H9 (cell line): ENCODE measurements at regions not wholly inside any gene's neighbourhood (a gene's known extent, or its start where the extent isn't known, plus 50 kb on each side); places are given as distances from the start of the nearest gene placed in this dataset.

Experiments
- DNase-seq: peaks from one replicate; pipeline ENCODE4 v3.0.0-alpha.2; 2017
- H2AFZ ChIP-seq: one replicate; pipeline ENCODE4 v1.6.1; 2013; ENCODE audit warnings: mild to moderate bottlenecking, low read length, control low read depth, moderate library complexity
- H2AK5ac ChIP-seq: 2 replicates; pipeline ENCODE4 v1.6.1; 2013; ENCODE audit warnings: low read length, control low read depth, mixed read lengths; ENCODE audit not compliant: insufficient read length
- H2BK120ac ChIP-seq: one replicate; pipeline ENCODE4 v1.6.1; 2013; ENCODE audit warnings: low read depth, mild to moderate bottlenecking, low read length, control low read depth, inconsistent platforms; ENCODE audit not compliant: poor library complexity, severe bottlenecking
- H2BK12ac ChIP-seq: 2 replicates; pipeline ENCODE4 v1.6.1; 2013; ENCODE audit warnings: low read length, control low read depth, mixed read lengths, low read depth; ENCODE audit not compliant: insufficient read length
- H2BK15ac ChIP-seq: 2 replicates; pipeline ENCODE4 v1.6.1; 2013; ENCODE audit warnings: low read depth, low read length, control low read depth
- H2BK20ac ChIP-seq: one replicate; pipeline ENCODE4 v1.6.1; 2013; ENCODE audit warnings: low read depth, mild to moderate bottlenecking, low read length, control low read depth, inconsistent platforms; ENCODE audit not compliant: poor library complexity, severe bottlenecking
- H2BK5ac ChIP-seq: 2 replicates; pipeline ENCODE4 v1.6.1; 2013; ENCODE audit warnings: low read length, control low read depth, mixed read lengths; ENCODE audit not compliant: insufficient read length
- H3K14ac ChIP-seq: 2 replicates; pipeline ENCODE4 v1.6.1; 2013; ENCODE audit warnings: low read length, control low read depth; ENCODE audit not compliant: insufficient read depth
- H3K18ac ChIP-seq: 2 replicates; pipeline ENCODE4 v1.6.1; 2013; ENCODE audit warnings: low read depth, mild to moderate bottlenecking, mixed read lengths, low read length, control low read depth; ENCODE audit not compliant: insufficient read length
- H3K23ac ChIP-seq: 2 replicates; pipeline ENCODE4 v1.6.1; 2013; ENCODE audit warnings: low read length, control low read depth, mixed read lengths, low read depth; ENCODE audit not compliant: insufficient read length
- H3K23me2 ChIP-seq: 2 replicates; pipeline ENCODE4 v1.6.1; 2013; ENCODE audit warnings: low read depth, mild to moderate bottlenecking, mixed read lengths, low read length, control low read depth; ENCODE audit not compliant: insufficient read length, poor library complexity, severe bottlenecking
- H3K27ac ChIP-seq: 2 replicates; pipeline ENCODE4 v1.5.1; 2013; ENCODE audit warnings: low read length, control low read depth, mixed read lengths, low read depth; ENCODE audit not compliant: insufficient read length
- H3K27me3 ChIP-seq: 2 replicates; pipeline ENCODE4 v1.6.1; 2013; ENCODE audit warnings: low read length, control low read depth, inconsistent platforms; ENCODE audit not compliant: insufficient read depth
- H3K4ac ChIP-seq: 2 replicates; pipeline ENCODE4 v1.6.1; 2013; ENCODE audit warnings: low read depth, mild to moderate bottlenecking, control low read depth, inconsistent platforms, low read length, moderate library complexity
- H3K4me1 ChIP-seq: 2 replicates; pipeline ENCODE4 v1.6.1; 2013; ENCODE audit warnings: low read length, control low read depth, inconsistent platforms; ENCODE audit not compliant: insufficient read depth
- H3K4me2 ChIP-seq: 2 replicates; pipeline ENCODE4 v1.6.1; 2013; ENCODE audit warnings: low read length, control low read depth, mixed read lengths; ENCODE audit not compliant: insufficient read length, insufficient read depth
- H3K56ac ChIP-seq: 2 replicates; pipeline ENCODE4 v1.6.1; 2013; ENCODE audit warnings: low read depth, mild to moderate bottlenecking, mixed read lengths, low read length, control low read depth; ENCODE audit not compliant: insufficient read length
- H3K79me1 ChIP-seq: 2 replicates; pipeline ENCODE4 v1.6.1; 2013; ENCODE audit warnings: low read depth, mild to moderate bottlenecking, moderate library complexity, low read length, control low read depth, inconsistent platforms; ENCODE audit not compliant: insufficient read depth, poor library complexity, severe bottlenecking
- H3K79me2 ChIP-seq: 2 replicates; pipeline ENCODE4 v1.6.1; 2013; ENCODE audit warnings: low read length, control low read depth, inconsistent platforms; ENCODE audit not compliant: insufficient read depth
- H3K9ac ChIP-seq: 2 replicates; pipeline ENCODE4 v1.6.1; 2013; ENCODE audit warnings: low read length, control low read depth, mixed read lengths; ENCODE audit not compliant: insufficient read length; ENCODE audit errors: extremely low read depth
- H3K9me3 ChIP-seq: one replicate; pipeline ENCODE4 v1.6.1; 2013; ENCODE audit warnings: low read depth, low read length, inconsistent platforms; ENCODE audit not compliant: control insufficient read depth
- H3T11ph ChIP-seq: one replicate; pipeline ENCODE4 v1.6.1; 2013; ENCODE audit warnings: mild to moderate bottlenecking, low read length, control low read depth, inconsistent platforms
- H4K20me1 ChIP-seq: one replicate; pipeline ENCODE4 v1.6.1; 2013; ENCODE audit not compliant: control insufficient read depth, insufficient read length, insufficient read depth
- H4K5ac ChIP-seq: 2 replicates; pipeline ENCODE4 v1.6.1; 2013; ENCODE audit warnings: low read depth, mild to moderate bottlenecking, mixed read lengths, low read length, control low read depth; ENCODE audit not compliant: insufficient read length
- H4K8ac ChIP-seq: replicated peaks from 2 replicates; pipeline ENCODE4 v1.6.1; 2013; ENCODE audit warnings: low read length, control low read depth, mixed read lengths, low read depth; ENCODE audit not compliant: insufficient read length
- H4K91ac ChIP-seq: 2 replicates; pipeline ENCODE4 v1.6.1; 2013; ENCODE audit warnings: low read depth, mild to moderate bottlenecking, moderate library complexity, mixed read lengths, low read length, control low read depth; ENCODE audit not compliant: insufficient read length
- H3K27ac Mint-ChIP-seq, 3 experiments: 2 replicates in 2 of 3; 3 replicates in 1 of 3; pipeline ENCODE4 v1.8.0; 2020 to 2021; ENCODE audit warnings: mixed read lengths in 3 of 3, mild to moderate bottlenecking in 1 of 3, moderate library complexity in 1 of 3
- H3K27me3 Mint-ChIP-seq: 2 replicates; pipeline ENCODE4 v1.8.0; 2021; ENCODE audit warnings: low read depth, mild to moderate bottlenecking, moderate library complexity, mixed read lengths
- H3K36me3 Mint-ChIP-seq, 3 experiments: 2 replicates in 2 of 3; 3 replicates in 1 of 3; pipeline ENCODE4 v1.8.0; 2020 to 2021; ENCODE audit warnings: low read depth in 3 of 3, mixed read lengths in 3 of 3; ENCODE audit not compliant: insufficient read depth in 1 of 3
- H3K4me1 Mint-ChIP-seq, 2 experiments: 2 replicates each; pipeline ENCODE4 v1.8.0; 2020; ENCODE audit warnings: mixed read lengths in 2 of 2
- H3K4me3 Mint-ChIP-seq, 2 experiments: 2 replicates in 1 of 2; 3 replicates in 1 of 2; pipeline ENCODE4 v1.8.0; 2020 to 2021; ENCODE audit warnings: mild to moderate bottlenecking in 2 of 2, mixed read lengths in 2 of 2, moderate library complexity in 1 of 2
- H3K9me3 Mint-ChIP-seq, 2 experiments: 2 replicates in 1 of 2; 3 replicates in 1 of 2; pipeline ENCODE4 v1.8.0; 2020; ENCODE audit warnings: mild to moderate bottlenecking in 2 of 2, mixed read lengths in 2 of 2, moderate library complexity in 1 of 2
- WGBS: extraction: QIAGEN DNeasy Blood & Tissue Kit; methylation state at CpG from one replicate; pipeline ENCODE4 v1.1.7; 2013; ENCODE audit warnings: missing lambda C conversion rate, low lambda C conversion rate, mixed read lengths; ENCODE audit not compliant: insufficient read length; ENCODE audit errors: extremely low coverage; 5-methylcytosine and 5-hydroxymethylcytosine counted together
- TF ChIP-seq, protein P1 (sequence below): fragments of 200-600 bp; sonication (generic); conservative IDR thresholded peaks from 3 replicates; pipeline ENCODE4 v1.8.0; 2021; ENCODE audit warnings: antibody characterized with exemption, mild to moderate bottlenecking

DNA sequence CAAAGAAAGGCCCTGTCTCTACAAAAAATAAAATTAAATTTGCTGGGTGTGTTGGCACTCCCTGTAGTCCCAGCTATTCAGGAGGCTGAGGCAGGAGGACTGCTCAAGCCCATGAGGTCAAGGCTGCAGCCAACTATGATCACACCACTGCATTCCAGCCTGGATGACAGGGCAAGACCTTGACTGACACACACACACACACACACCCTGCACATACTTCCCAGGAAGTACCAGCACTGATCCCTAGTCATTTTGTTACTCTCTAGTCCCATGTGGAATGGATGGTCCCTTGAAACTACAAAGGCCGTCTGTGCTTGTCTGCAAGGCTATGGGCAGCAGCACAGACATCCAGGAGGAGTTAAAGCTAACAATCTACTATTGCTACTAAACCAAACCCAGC, 59.7 kb upstream of the CYP2D6 start:
- Histone ChIP-seq H2AFZ (no peak overlapping the region), H3K27me3 (no peaks in the 10 kb centered on the region), H4K8ac (no peak overlapping the region), H3K18ac (no peak overlapping the region), H2BK12ac (no peak overlapping the region), H2BK15ac (no peak overlapping the region), H3K4ac (no peak overlapping the region), H3K23me2 (no peaks in the 10 kb centered on the region), H3K79me1 (peaks cover 21% of the 10 kb centered on the region), H3K27ac (no peak overlapping the region), H3K9ac (no peak overlapping the region), H3K4me2 (no peak overlapping the region), H4K20me1 (peaks cover 2% of the 10 kb centered on the region), H4K91ac (no peak overlapping the region), H2BK20ac (no peak overlapping the region), H2AK5ac (no peak overlapping the region), H3K79me2 (peaks cover 17% of the 10 kb centered on the region; the same call in 1 of the 2 replicates), H3K56ac (no peak overlapping the region), H3T11ph (no peak overlapping the region), H2BK120ac (no peak overlapping the region), H2BK5ac (no peak overlapping the region), H3K14ac (no peak overlapping the region), H3K23ac (no peak overlapping the region), H3K9me3 (no peaks in the 10 kb centered on the region), H4K5ac (no peak overlapping the region), H3K4me1 (peaks cover 7% of the 10 kb centered on the region; the same call in 1 of the 2 replicates)
- Mint-ChIP-seq H3K4me3 (0 out of 5 replicates have a peak overlapping the region, but pooled peaks of 1 of the 2 experiments have one; percentile 25), H3K4me1 (peaks cover 39 to 50% of the 10 kb centered on the region in 2 experiments), H3K36me3 (no peaks in the 10 kb centered on the region; a peak in 2 of 7 replicates), H3K9me3 (no peaks in the 10 kb centered on the region), H3K27ac (peak overlapping the region in 2 of 3 experiments; percentile 52 to 62; a peak in 2 of 7 replicates), H3K27me3 (no peaks in the 10 kb centered on the region)
- no peak for DNase-seq
- no CpG with 5 or more reads among the region's 1 CpG for WGBS
- TF ChIP-seq, protein P1, sequence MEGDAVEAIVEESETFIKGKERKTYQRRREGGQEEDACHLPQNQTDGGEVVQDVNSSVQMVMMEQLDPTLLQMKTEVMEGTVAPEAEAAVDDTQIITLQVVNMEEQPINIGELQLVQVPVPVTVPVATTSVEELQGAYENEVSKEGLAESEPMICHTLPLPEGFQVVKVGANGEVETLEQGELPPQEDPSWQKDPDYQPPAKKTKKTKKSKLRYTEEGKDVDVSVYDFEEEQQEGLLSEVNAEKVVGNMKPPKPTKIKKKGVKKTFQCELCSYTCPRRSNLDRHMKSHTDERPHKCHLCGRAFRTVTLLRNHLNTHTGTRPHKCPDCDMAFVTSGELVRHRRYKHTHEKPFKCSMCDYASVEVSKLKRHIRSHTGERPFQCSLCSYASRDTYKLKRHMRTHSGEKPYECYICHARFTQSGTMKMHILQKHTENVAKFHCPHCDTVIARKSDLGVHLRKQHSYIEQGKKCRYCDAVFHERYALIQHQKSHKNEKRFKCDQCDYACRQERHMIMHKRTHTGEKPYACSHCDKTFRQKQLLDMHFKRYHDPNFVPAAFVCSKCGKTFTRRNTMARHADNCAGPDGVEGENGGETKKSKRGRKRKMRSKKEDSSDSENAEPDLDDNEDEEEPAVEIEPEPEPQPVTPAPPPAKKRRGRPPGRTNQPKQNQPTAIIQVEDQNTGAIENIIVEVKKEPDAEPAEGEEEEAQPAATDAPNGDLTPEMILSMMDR, result no peak
